DMS153 treated with DMSO at 0.1 percent for 48 hours (cell line): ENCODE measurements at regions not wholly inside any gene's neighbourhood (a gene's known extent, or its start where the extent isn't known, plus 50 kb on each side); places are given as distances from the start of the nearest gene placed in this dataset.

Experiments used
- DNase-seq: peaks from one replicate; lab custom pipeline; 2025; ENCODE audit not compliant: unreplicated experiment; lab: John Stamatoyannopoulos, UW

- no peak for DNase-seq
These were observed 559.9 kb downstream of the MBD2 start for GRCh38 chr18:53664575-53664974.

- DNase-seq: no peak
These were observed 564.2 kb downstream of the MBD2 start for GRCh38 chr18:53660306-53660705.

GRCh38 chr18:53657257-53657656 is 567.2 kb downstream of the MBD2 start:
- no peak for DNase-seq

- no peak for DNase-seq
These were observed 574.8 kb downstream of the MBD2 start for GRCh38 chr18:53649621-53650020.

- no peak for DNase-seq
These were observed 579.5 kb downstream of the MBD2 start for GRCh38 chr18:53644799-53645471.

- no peak for DNase-seq
These were observed 584.8 kb downstream of the MBD2 start for GRCh38 chr18:53639687-53640086.

- no peak for DNase-seq
These were observed 595.1 kb downstream of the MBD2 start for GRCh38 chr18:53629337-53629736.

- DNase-seq: no peak
These were observed 598.4 kb downstream of the MBD2 start for GRCh38 chr18:53625997-53626599.

- no peak for DNase-seq
These were observed 613.5 kb downstream of the MBD2 start for GRCh38 chr18:53610957-53611356.

- no peak for DNase-seq
These were observed 617.7 kb downstream of the MBD2 start for GRCh38 chr18:53606792-53607191.

- DNase-seq: no peak
These were observed 619.3 kb downstream of the MBD2 start for GRCh38 chr18:53605198-53605597.

GRCh38 chr18:53603276-53603675 is 621.2 kb downstream of the MBD2 start:
- no peak for DNase-seq

GRCh38 chr18:53601344-53601743 is 623.1 kb downstream of the MBD2 start:
- DNase-seq: no peak

- DNase-seq: no peak
These were observed 637.5 kb downstream of the MBD2 start for GRCh38 chr18:53586923-53587322.
